ENCODE measurements at regions not wholly inside any gene's neighbourhood (a gene's known extent, or its start where the extent isn't known, plus 50 kb on each side); places are given as distances from the start of the nearest gene placed in this dataset.
A peak's percentile ranks its signal among the peaks of the same experiment; 100 is the strongest.
"Not testable (repeated sequence)": the region's sequence is repeated elsewhere in the genome, so short reads cannot be mapped to it uniquely, and the experiment has no call there.

GRCh38 chr18:35856178-35856577, 116.3 kb upstream of the RMP24 start:
- Mint-ChIP-seq H3K9me3 (ENCODE audit: low read depth) (peaks cover 10% of the 10 kb centered on the region), H3K36me3 (ENCODE audit: low read depth) (peaks cover 3% of the 10 kb centered on the region), H3K4me3 (ENCODE audit: unreplicated experiment) (no peak overlapping the region), H3K27me3 (ENCODE audit: low read depth) (peaks cover 7% of the 10 kb centered on the region), H3K27ac (ENCODE audit: unreplicated experiment) (no peak overlapping the region), H3K4me1 (ENCODE audit: low read depth) (peaks cover 4% of the 10 kb centered on the region)
- TF ChIP-seq, protein P1, sequence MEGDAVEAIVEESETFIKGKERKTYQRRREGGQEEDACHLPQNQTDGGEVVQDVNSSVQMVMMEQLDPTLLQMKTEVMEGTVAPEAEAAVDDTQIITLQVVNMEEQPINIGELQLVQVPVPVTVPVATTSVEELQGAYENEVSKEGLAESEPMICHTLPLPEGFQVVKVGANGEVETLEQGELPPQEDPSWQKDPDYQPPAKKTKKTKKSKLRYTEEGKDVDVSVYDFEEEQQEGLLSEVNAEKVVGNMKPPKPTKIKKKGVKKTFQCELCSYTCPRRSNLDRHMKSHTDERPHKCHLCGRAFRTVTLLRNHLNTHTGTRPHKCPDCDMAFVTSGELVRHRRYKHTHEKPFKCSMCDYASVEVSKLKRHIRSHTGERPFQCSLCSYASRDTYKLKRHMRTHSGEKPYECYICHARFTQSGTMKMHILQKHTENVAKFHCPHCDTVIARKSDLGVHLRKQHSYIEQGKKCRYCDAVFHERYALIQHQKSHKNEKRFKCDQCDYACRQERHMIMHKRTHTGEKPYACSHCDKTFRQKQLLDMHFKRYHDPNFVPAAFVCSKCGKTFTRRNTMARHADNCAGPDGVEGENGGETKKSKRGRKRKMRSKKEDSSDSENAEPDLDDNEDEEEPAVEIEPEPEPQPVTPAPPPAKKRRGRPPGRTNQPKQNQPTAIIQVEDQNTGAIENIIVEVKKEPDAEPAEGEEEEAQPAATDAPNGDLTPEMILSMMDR (IDR thresholded peaks at IDR 0.05) = no peak
- no peak for DNase-seq (ENCODE audit: low spot score)

DNA sequence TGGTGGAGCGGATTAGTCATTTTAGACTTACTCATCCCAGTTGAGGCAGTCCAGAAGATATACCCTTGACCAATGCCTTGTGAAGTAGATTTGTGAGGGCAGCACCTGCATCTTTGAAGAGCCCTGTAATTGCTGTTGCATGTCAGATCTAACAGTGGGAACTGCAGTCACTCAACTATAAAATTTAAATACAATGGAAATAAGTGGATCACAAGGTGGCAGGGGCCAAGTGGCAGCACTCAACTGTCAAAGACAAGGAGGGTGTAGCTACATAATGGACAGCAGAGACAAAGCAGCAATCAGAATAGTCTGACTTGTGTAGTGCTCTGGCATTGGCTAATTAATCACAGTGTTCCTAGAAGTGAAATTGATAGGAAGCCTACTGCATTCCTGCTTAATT, 115.8 kb upstream of the RMP24 start:
- DNase-seq (ENCODE audit: low spot score); H3K27me3 Mint-ChIP-seq (ENCODE audit: low read depth); H3K4me3 Mint-ChIP-seq (ENCODE audit: unreplicated experiment); H3K27ac Mint-ChIP-seq (ENCODE audit: unreplicated experiment); H3K4me1 Mint-ChIP-seq (ENCODE audit: low read depth); H3K36me3 Mint-ChIP-seq (ENCODE audit: low read depth): not testable (repeated sequence)
- peaks cover 10% of the 10 kb centered on the region for H3K9me3 Mint-ChIP-seq (ENCODE audit: low read depth)

- peaks cover 10% of the 10 kb centered on the region for H3K9me3 Mint-ChIP-seq (ENCODE audit: low read depth)
- H3K27ac Mint-ChIP-seq (ENCODE audit: unreplicated experiment); DNase-seq (ENCODE audit: low spot score); H3K36me3 Mint-ChIP-seq (ENCODE audit: low read depth); H3K4me3 Mint-ChIP-seq (ENCODE audit: unreplicated experiment); H3K27me3 Mint-ChIP-seq (ENCODE audit: low read depth): not testable (repeated sequence)
- peaks cover 14% of the 10 kb centered on the region for H3K4me1 Mint-ChIP-seq (ENCODE audit: low read depth)
These were observed 114.9 kb upstream of the RMP24 start for GRCh38 chr18:35857581-35857980.

DNA sequence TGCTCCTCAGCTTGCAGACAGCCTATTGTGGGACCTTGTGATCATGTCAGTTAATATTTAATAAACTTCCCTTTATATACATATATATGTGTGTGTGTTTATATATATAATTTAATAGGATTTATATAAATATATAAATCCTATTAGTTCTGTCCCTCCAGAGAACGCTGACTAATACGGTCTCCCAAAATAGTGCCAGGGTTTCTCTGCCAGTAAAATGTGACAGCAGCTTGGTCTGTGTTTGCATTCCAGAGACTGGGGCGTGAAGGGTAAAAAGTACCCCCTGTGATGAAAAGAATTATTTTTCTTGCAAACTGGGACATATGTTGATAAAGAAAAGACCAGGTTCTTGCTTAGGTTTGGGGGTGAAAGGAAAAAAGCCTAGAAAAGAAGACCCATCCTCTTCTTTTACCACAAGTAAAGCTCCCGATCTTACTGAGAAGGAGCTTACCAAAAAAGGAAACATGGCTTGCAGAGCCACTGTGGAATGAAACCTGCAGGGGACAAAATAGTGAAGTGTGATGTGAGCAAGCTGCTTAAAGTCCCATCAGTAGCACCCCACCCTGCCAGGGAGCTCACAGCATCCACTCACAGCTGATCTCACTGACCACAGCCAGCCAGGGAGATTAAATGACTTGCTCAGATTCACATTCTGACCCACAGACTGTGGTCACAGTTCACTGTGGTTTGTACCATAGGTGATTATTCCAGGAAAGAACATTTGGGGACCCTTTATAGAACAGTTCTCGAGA, 110.9 kb upstream of the RMP24 start:
- no peaks in the 10 kb centered on the region for H3K36me3 Mint-ChIP-seq (ENCODE audit: low read depth)
- peaks cover 5% of the 10 kb centered on the region for H3K9me3 Mint-ChIP-seq (ENCODE audit: low read depth)
- peak overlapping the region; percentile 20 for H3K4me3 Mint-ChIP-seq (ENCODE audit: unreplicated experiment)
- peaks cover 3% of the 10 kb centered on the region for H3K27me3 Mint-ChIP-seq (ENCODE audit: low read depth)
- H3K4me1 Mint-ChIP-seq (ENCODE audit: low read depth) = peaks cover 14% of the 10 kb centered on the region
- TF ChIP-seq, protein P1 (IDR thresholded peaks at IDR 0.05) = no peak
- no peak for DNase-seq (ENCODE audit: low spot score)
- H3K27ac Mint-ChIP-seq (ENCODE audit: unreplicated experiment) = peak overlapping the region; percentile 38

DNA sequence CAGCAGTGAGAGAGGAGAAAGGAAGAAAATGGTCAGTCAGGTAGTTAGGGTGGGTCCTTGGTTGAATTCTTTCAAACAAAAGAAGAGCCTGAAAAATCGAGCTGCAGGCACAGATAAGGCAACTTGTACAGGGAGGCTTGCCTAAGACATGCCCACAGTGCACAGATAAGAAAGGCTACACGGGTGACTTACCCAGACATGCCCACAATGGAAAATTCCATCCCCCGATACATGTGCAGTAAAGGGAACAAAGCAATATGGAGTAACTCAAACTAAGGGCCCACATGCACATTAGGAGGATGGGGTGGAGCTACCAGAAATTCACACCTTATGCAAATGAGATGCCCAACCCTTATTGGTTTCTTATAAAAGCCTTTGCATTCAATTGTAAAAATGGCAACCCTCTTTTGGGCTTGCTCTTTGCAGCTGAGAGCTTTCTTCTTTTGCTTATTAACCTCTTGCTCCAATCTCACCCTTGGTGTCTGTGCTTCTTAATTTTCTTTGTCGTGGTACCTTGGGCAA, 110.3 kb upstream of the RMP24 start:
- peaks cover 14% of the 10 kb centered on the region for H3K4me1 Mint-ChIP-seq (ENCODE audit: low read depth)
- peaks cover 4% of the 10 kb centered on the region for H3K9me3 Mint-ChIP-seq (ENCODE audit: low read depth)
- no peaks in the 10 kb centered on the region for H3K36me3 Mint-ChIP-seq (ENCODE audit: low read depth)
- peak overlapping the region; percentile 27 for H3K27ac Mint-ChIP-seq (ENCODE audit: unreplicated experiment)
- no peak for DNase-seq (ENCODE audit: low spot score)
- TF ChIP-seq, protein P1 (IDR thresholded peaks at IDR 0.05) = no peak
- peaks cover 3% of the 10 kb centered on the region for H3K27me3 Mint-ChIP-seq (ENCODE audit: low read depth)
- H3K4me3 Mint-ChIP-seq (ENCODE audit: unreplicated experiment) = no peak overlapping the region

DNA sequence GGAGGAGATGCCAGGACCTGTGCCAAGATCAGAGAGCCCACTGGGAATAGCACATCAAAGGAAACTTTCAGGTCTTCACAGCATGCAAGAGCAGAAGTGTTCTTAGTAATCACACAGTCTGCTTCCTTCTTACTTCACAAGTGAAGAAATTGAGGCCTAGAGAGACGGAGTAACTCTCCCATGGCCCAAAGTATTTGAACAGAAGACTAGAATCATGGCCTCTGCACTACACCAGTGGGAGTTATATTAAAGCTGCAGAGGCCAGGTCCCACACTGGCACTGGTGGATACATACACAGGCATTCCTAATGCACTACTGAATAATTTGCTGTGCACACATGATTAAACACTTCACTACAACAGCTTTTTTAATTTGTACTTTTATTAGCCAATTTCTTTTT, 107.6 kb upstream of the RMP24 start:
- DNase-seq (ENCODE audit: low spot score) = no peak
- no peaks in the 10 kb centered on the region for H3K9me3 Mint-ChIP-seq (ENCODE audit: low read depth)
- no peak overlapping the region for H3K4me3 Mint-ChIP-seq (ENCODE audit: unreplicated experiment)
- H3K27ac Mint-ChIP-seq (ENCODE audit: unreplicated experiment) = no peak overlapping the region
- H3K4me1 Mint-ChIP-seq (ENCODE audit: low read depth) = peaks cover 14% of the 10 kb centered on the region
- TF ChIP-seq, protein P1 (IDR thresholded peaks at IDR 0.05) = no peak
- H3K36me3 Mint-ChIP-seq (ENCODE audit: low read depth) = no peaks in the 10 kb centered on the region
- peaks cover 8% of the 10 kb centered on the region for H3K27me3 Mint-ChIP-seq (ENCODE audit: low read depth)
